GM21423 (cell line): ENCODE measurements at regions not wholly inside any gene's neighbourhood (a gene's known extent, or its start where the extent isn't known, plus 50 kb on each side); places are given as distances from the start of the nearest gene placed in this dataset.

Experiments
- ATAC-seq: cut with Tn5 transposase; IDR thresholded peaks from one replicate; pipeline ENCODE4 v1.9.1; 2021; ENCODE audit warnings: mild to moderate bottlenecking, moderate library complexity; ENCODE audit not compliant: unreplicated experiment

- no peak for ATAC-seq
These were observed 51.3 kb upstream of the LRRN2 start for GRCh38 chr1:204736836-204737235.

GRCh38 chr1:204738506-204738905, 53.0 kb upstream of the LRRN2 start:
- no peak for ATAC-seq

DNA sequence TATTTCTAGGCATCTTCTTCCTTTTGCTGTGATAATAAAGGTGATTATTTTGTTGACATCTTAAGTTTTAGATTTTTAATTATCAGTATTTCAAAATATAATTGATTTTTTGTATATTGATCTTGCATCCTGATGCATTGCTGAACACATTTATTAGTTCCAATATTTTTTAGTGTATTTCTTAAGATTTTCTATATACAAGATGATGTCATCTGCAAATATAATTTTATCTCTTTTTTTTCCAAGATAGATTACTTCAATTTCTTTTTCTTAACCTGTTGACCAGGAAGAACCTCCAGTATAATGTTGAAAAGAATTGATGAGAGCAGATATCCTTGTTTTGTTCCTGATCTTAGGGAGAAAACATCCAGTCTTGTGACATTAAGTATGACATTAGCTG, 54.8 kb upstream of the LRRN2 start:
- no peak for ATAC-seq

- ATAC-seq: no peak
These were observed 55.9 kb upstream of the LRRN2 start for GRCh38 chr1:204741440-204741839.

DNA sequence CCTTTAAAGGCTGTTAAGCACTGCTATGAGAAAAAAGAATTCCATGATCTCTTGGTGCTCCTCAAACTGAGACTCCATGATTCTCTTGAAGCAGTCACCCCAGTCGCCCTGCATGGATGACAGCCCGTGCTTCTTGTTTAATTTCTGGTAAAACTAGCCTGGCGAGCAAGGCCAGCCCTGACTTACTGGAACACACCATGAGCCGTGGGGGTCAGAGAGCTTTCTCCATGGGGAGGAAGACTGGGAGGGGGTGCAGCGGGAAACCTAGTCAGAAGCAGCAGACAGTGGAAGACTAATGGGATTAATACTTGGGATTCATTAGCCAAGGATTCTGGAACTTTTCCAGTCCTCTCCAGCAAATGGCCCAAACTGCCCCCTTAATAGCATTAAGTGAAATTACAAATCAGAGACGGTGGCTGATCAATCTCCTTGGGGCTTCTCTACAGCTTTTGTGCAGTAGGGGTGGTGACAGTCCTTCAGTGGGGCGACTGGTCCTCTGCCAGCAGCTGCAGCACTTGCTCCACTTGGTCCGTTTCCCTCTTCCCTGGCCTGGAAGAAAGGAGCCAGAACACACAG, 57.2 kb upstream of the LRRN2 start:
- no peak for ATAC-seq

GRCh38 chr1:204744107-204744779, 58.7 kb upstream of the LRRN2 start:
- no peak for ATAC-seq

- no peak for ATAC-seq
These were observed 61.4 kb upstream of the LRRN2 start for GRCh38 chr1:204746838-204747442.

DNA sequence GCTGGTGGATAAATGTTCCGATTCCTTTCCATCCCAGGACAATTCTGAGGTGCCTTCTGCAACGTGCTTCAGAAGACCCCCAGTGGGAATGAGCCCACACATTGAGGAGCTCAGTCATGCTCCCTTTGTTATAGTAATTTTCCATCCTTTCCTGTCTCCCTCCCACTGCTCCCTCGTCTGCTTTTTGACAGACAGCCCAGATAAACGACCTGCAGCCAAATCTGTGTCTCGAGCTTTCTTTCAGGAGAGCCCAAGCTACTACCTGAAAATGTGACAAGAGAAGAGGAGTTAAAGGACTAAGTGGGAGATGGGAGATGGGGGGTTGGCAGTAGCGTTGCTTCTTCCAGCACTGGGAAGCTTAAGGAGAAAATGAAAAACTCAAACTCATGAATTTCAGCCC, 65.9 kb upstream of the LRRN2 start:
- no peak for ATAC-seq

DNA sequence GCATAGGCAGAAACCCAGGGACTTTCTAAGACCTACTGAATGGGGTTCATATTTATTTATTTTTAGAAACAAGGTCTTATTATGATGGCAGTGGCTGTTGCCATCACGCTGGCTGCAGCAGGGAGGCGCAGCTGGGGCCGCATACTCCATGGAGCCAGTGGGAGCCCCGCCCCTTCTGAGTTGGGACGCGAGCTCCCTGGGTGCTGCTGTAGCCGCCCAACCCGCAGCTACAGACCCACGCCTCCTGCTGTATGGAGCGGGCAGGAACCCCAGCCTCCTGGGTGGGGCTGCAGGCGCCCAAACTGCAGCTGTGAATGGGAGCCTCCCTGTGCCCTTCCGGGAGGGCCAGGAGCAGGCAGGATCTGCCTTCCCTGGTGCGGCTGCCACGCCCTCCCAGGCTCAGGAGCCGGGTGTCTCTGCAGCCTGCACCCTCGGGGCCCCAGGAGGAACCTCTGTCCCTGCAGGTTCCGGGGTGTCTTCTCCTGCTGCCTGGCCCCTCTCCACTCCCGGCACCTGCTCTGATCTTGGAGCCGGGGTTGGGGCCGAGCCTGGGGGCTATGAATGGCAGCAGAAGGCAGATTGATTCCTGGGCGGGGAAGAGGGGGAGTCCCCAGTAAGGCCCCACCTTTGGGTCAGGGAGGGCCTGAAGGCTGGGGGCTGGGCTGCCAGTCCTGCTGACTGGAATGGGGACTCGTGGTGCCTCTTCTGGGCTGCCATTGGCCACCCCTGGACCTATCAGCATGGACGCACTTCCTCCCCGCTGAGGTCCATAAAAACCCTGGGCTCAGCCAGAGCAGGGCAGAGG, 66.5 kb upstream of the LRRN2 start:
- ATAC-seq: no peak

- no peak for ATAC-seq
These were observed 67.1 kb upstream of the LRRN2 start for GRCh38 chr1:204752688-204753040.

GRCh38 chr1:204754821-204755220, 69.3 kb upstream of the LRRN2 start:
- ATAC-seq: no peak

- ATAC-seq: no peak
These were observed 70.8 kb upstream of the LRRN2 start for GRCh38 chr1:204756349-204756748.

DNA sequence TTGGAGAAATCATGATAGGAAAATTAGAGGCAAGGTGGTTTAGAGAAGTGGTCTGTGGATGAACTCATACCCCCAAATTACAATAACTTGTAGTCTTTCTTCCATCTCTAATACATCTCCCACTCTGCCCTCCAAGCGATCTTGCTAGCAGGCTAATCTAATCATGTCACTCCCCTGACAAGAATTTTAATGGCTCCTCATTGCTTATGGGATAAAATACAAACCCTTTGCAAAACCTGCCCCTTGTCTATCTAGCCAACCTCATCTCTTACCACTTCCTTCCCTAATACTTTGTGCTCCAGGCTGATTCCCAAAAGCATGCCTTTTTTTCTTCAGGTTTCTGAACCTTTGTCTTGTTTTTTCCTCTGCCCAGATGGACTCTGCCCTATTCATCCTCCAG, 71.3 kb upstream of the LRRN2 start:
- ATAC-seq: no peak

GRCh38 chr1:204758601-204759000, 73.1 kb upstream of the LRRN2 start:
- no peak for ATAC-seq

GRCh38 chr1:204760350-204760749, 74.8 kb upstream of the LRRN2 start:
- ATAC-seq: no peak

- no peak for ATAC-seq
These were observed 75.2 kb upstream of the LRRN2 start for GRCh38 chr1:204760757-204761156.

GRCh38 chr1:204763773-204764427, 78.4 kb upstream of the LRRN2 start:
- no peak for ATAC-seq

GRCh38 chr1:204769997-204770396, 84.5 kb upstream of the LRRN2 start:
- no peak for ATAC-seq

GRCh38 chr1:204771358-204771757, 85.8 kb upstream of the LRRN2 start:
- no peak for ATAC-seq

GRCh38 chr1:204773246-204773645, 87.7 kb upstream of the LRRN2 start:
- no peak for ATAC-seq

GRCh38 chr1:204775546-204775945, 90.0 kb upstream of the LRRN2 start:
- no peak for ATAC-seq
